ENCODE measurements at regions not wholly inside any gene's neighbourhood (a gene's known extent, or its start where the extent isn't known, plus 50 kb on each side); places are given as distances from the start of the nearest gene placed in this dataset.

GRCh38 chr6:105981002-105981887 is 104.9 kb upstream of the PRDM1 start:
- no peak overlapping the region for H3K27ac ChIP-seq (ENCODE audit: low read depth in 1 of 2, low read length in 1 of 2)
- DNase-seq (peak in 2 of 3 donors; percentile 17 to 18), ATAC-seq (ENCODE audit: insufficient read depth, low FRiP score) (no peak)
- H3K9me3 ChIP-seq (ENCODE audit: control insufficient read depth in 4 of 4, insufficient read depth in 3 of 4, low read length in 3 of 4) = no peaks in the 10 kb centered on the region
- H3K27me3 ChIP-seq (ENCODE audit: control insufficient read depth in 3 of 3, insufficient read depth in 3 of 3, low read length in 2 of 3) = peaks cover 0 to 78% (median 61%) of the 10 kb centered on the region in 3 donors
- peaks cover 0 to 16% (median 0%) of the 10 kb centered on the region in 5 donors for H3K4me1 ChIP-seq (ENCODE audit: control insufficient read depth in 5 of 5, insufficient read depth in 5 of 5, low read length in 5 of 5)
- WGBS, 2 donors = 8 to 15% methylated on average over 62 of the region's 62 CpGs
- H3K36me3 ChIP-seq (ENCODE audit: control insufficient read depth in 4 of 4, insufficient read depth in 4 of 4, low read length in 4 of 4) = no peaks in the 10 kb centered on the region
- TF ChIP-seq, protein P1, sequence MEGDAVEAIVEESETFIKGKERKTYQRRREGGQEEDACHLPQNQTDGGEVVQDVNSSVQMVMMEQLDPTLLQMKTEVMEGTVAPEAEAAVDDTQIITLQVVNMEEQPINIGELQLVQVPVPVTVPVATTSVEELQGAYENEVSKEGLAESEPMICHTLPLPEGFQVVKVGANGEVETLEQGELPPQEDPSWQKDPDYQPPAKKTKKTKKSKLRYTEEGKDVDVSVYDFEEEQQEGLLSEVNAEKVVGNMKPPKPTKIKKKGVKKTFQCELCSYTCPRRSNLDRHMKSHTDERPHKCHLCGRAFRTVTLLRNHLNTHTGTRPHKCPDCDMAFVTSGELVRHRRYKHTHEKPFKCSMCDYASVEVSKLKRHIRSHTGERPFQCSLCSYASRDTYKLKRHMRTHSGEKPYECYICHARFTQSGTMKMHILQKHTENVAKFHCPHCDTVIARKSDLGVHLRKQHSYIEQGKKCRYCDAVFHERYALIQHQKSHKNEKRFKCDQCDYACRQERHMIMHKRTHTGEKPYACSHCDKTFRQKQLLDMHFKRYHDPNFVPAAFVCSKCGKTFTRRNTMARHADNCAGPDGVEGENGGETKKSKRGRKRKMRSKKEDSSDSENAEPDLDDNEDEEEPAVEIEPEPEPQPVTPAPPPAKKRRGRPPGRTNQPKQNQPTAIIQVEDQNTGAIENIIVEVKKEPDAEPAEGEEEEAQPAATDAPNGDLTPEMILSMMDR (IDR thresholded peaks at IDR 0.05; ENCODE audit: control extremely low read depth, extremely low read depth) = no peak
- no peak overlapping the region for H3K9ac ChIP-seq (ENCODE audit: insufficient read depth in 1 of 2, low read length in 2 of 2)
- H3K4me3 ChIP-seq = no peak overlapping the region

GRCh38 chr6:105978974-105979373 is 107.2 kb upstream of the PRDM1 start:
- WGBS, 2 donors = 92 to 94% methylated on average over 2 of the region's 2 CpGs
- no peaks in the 10 kb centered on the region for H3K9me3 ChIP-seq (ENCODE audit: control insufficient read depth in 4 of 4, insufficient read depth in 3 of 4, low read length in 3 of 4)
- DNase-seq (no peak), ATAC-seq (ENCODE audit: insufficient read depth, low FRiP score) (no peak)
- H3K27ac ChIP-seq (ENCODE audit: low read depth in 1 of 2, low read length in 1 of 2) = no peak overlapping the region
- H3K27me3 ChIP-seq (ENCODE audit: control insufficient read depth in 3 of 3, insufficient read depth in 3 of 3, low read length in 2 of 3) = peaks cover 0 to 63% (median 44%) of the 10 kb centered on the region in 3 donors
- TF ChIP-seq, protein P1 (IDR thresholded peaks at IDR 0.05; ENCODE audit: control extremely low read depth, extremely low read depth) = no peak
- no peak overlapping the region for H3K4me3 ChIP-seq
- H3K9ac ChIP-seq (ENCODE audit: insufficient read depth in 1 of 2, low read length in 2 of 2) = no peak overlapping the region
- no peaks in the 10 kb centered on the region for H3K36me3 ChIP-seq (ENCODE audit: control insufficient read depth in 4 of 4, insufficient read depth in 4 of 4, low read length in 4 of 4)
- peaks cover 0 to 7% (median 0%) of the 10 kb centered on the region in 5 donors for H3K4me1 ChIP-seq (ENCODE audit: control insufficient read depth in 5 of 5, insufficient read depth in 5 of 5, low read length in 5 of 5)

DNA sequence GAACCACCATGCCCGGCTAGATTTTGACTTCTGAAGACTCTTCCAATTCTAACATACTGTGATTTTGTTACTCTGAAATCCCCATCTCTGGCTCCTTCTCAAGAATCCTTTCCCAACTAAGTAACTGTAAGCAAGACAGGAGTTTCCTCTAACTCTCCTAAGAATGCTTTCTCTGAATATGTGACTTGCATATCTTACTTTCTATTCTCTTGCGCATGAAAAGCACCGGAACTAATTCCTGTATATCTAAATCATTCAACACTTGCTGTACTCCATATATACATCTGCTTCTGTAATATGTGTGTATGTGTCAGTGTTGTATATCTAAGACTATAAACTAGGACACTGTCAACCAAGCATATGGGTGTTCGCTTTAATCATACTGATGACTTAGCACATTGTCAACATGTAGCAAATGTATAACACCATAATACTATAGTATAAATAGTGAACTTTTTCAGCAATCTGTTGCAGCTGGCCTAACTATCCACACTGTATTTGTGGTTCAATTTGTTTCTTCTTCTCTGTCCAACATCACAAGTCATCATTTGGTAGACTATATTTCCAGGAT is 108.1 kb upstream of the PRDM1 start:
- peaks cover 0 to 7% (median 0%) of the 10 kb centered on the region in 5 donors for H3K4me1 ChIP-seq (ENCODE audit: control insufficient read depth in 5 of 5, insufficient read depth in 5 of 5, low read length in 5 of 5)
- H3K36me3 ChIP-seq (ENCODE audit: control insufficient read depth in 4 of 4, insufficient read depth in 4 of 4, low read length in 4 of 4) = no peaks in the 10 kb centered on the region
- DNase-seq (no peak), ATAC-seq (ENCODE audit: insufficient read depth, low FRiP score) (no peak)
- no peak overlapping the region for H3K9ac ChIP-seq (ENCODE audit: insufficient read depth in 1 of 2, low read length in 2 of 2)
- TF ChIP-seq, protein P1 (IDR thresholded peaks at IDR 0.05; ENCODE audit: control extremely low read depth, extremely low read depth) = no peak
- peaks cover 0 to 56% (median 42%) of the 10 kb centered on the region in 3 donors for H3K27me3 ChIP-seq (ENCODE audit: control insufficient read depth in 3 of 3, insufficient read depth in 3 of 3, low read length in 2 of 3)
- 94 to 95% methylated on average over 4 of the region's 4 CpGs for WGBS, 2 donors
- no peak overlapping the region for H3K27ac ChIP-seq (ENCODE audit: low read depth in 1 of 2, low read length in 1 of 2)
- H3K9me3 ChIP-seq (ENCODE audit: control insufficient read depth in 4 of 4, insufficient read depth in 3 of 4, low read length in 3 of 4) = peaks cover 0 to 1% (median under 1%) of the 10 kb centered on the region in 4 donors
- H3K4me3 ChIP-seq = no peak overlapping the region
